Adipocyte (in vitro differentiated cells): ENCODE measurements at regions not wholly inside any gene's neighbourhood (a gene's known extent, or its start where the extent isn't known, plus 50 kb on each side); places are given as distances from the start of the nearest gene placed in this dataset.

Experiments
- DNase-seq: peaks from one replicate; pipeline ENCODE4 v3.0.0-alpha.2; 2015; ENCODE audit warnings: low read depth
- H3K27me3 ChIP-seq: replicated peaks from 2 replicates; pipeline ENCODE4 v1.7.0; 2013; ENCODE audit warnings: mild to moderate bottlenecking, low read length, moderate library complexity; ENCODE audit not compliant: control insufficient read depth, insufficient read depth
- H3K36me3 ChIP-seq: 2 replicates; pipeline ENCODE4 v1.7.0; 2013; ENCODE audit warnings: low read length, mild to moderate bottlenecking, moderate library complexity; ENCODE audit not compliant: control insufficient read depth, insufficient read depth, severe bottlenecking
- H3K4me1 ChIP-seq: 2 replicates; pipeline ENCODE4 v1.7.0; 2013; ENCODE audit warnings: mild to moderate bottlenecking, low read length, moderate library complexity; ENCODE audit not compliant: control insufficient read depth, insufficient read depth
- H3K4me3 ChIP-seq: 2 replicates; pipeline ENCODE4 v1.7.0; 2013; ENCODE audit warnings: mild to moderate bottlenecking, low read length, moderate library complexity
- H3K9ac ChIP-seq: 2 replicates; pipeline ENCODE4 v1.7.0; 2013; ENCODE audit warnings: mild to moderate bottlenecking, low read length, moderate library complexity
- H3K9me3 ChIP-seq: 2 replicates; pipeline ENCODE4 v1.7.0; 2013; ENCODE audit warnings: mild to moderate bottlenecking, low read length, moderate library complexity; ENCODE audit not compliant: control insufficient read depth

DNA sequence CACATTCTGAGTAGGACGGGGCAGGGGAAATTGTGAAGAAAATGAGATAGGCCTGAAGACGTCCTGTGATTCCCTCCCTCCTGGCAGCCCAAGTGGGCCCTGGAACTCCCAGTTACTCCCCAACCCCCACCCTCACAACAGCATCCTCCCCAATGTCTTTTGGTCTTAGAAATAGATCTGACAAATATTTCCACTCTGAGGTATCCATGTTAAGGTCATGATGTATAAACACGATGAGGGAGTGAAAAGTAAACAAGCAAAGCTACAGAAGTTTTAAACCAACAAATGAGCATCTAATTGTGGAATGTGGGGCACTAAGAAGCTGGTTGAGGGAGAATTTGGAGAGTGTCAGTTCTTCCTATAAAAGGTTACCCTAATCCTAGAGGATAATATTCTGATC lies 103.7 kb upstream of the AADACL2 start:
- Histone ChIP-seq H3K9ac (no peak overlapping the region), H3K36me3 (no peaks in the 10 kb centered on the region), H3K27me3 (no peaks in the 10 kb centered on the region), H3K4me3 (no peak overlapping the region), H3K4me1 (peaks cover 21% of the 10 kb centered on the region), H3K9me3 (no peaks in the 10 kb centered on the region)
- DNase-seq, result no peak

DNA sequence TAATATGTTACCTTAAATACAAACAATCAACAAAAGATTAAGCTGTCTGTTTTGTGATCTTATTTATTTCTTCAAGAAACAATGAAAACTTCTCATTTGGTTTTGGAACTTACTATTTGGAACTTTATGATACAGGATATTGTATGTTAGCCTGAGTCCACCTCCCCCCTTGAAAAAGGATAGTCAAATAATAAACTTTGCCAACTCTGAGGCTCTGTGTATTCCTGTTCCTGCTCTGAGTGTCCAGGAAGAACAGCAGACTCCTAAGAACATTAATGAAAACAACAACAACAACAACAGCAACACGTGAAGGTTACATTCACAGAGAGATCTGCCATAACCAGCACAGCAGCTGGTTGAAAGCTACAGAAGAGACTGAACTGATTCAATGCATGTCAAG lies 108.1 kb upstream of the AADACL2 start:
- Histone ChIP-seq H3K36me3 (no peaks in the 10 kb centered on the region), H3K9ac (no peak overlapping the region), H3K4me1 (peaks cover 13% of the 10 kb centered on the region), H3K4me3 (no peak overlapping the region), H3K27me3 (no peaks in the 10 kb centered on the region), H3K9me3 (no peaks in the 10 kb centered on the region)
- no peak for DNase-seq

DNA sequence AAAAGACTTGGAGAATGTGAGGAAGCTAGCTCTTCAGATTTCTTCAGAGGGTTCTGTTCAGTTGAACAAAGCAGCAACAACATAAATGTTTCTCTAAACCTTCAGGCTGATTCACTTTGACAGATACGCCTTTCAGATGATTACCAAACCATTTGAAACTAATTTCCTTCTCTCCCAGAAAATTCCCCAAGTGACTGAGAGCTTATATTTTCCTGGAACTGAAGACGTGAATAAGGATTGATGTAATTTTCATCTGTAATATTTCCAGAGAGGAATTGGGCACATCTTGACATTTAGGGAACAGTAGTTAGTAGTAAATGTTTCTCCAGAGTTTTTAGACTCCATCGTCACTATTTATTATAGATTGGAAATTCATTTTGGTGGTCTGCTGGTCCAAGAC lies 108.6 kb upstream of the AADACL2 start:
- Histone ChIP-seq H3K9me3 (no peaks in the 10 kb centered on the region), H3K4me1 (peaks cover 13% of the 10 kb centered on the region), H3K27me3 (no peaks in the 10 kb centered on the region), H3K9ac (no peak overlapping the region), H3K36me3 (no peaks in the 10 kb centered on the region), H3K4me3 (no peak overlapping the region)
- DNase-seq, result peak; percentile 80

DNA sequence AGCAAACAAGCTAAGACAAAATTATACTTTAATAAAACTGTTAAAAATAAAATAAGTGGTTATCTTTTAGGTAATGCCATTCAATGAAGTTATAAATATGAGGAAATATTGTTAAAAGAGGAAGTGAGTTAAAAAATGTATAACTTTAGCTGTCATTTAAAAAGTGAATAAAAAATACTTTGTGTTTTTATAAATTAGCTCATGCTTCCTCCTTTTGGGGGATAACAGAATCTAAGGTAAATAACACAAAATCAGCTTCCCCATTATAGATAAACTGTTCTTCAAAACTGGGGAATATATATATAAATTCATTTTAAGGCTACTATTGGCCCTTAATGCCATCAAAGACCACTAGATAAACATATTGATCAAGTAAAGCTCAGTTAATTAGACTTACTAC lies 113.7 kb upstream of the AADACL2 start:
- Histone ChIP-seq H3K27me3 (no peaks in the 10 kb centered on the region), H3K9me3 (no peaks in the 10 kb centered on the region)
- DNase-seq, result no peak

DNA sequence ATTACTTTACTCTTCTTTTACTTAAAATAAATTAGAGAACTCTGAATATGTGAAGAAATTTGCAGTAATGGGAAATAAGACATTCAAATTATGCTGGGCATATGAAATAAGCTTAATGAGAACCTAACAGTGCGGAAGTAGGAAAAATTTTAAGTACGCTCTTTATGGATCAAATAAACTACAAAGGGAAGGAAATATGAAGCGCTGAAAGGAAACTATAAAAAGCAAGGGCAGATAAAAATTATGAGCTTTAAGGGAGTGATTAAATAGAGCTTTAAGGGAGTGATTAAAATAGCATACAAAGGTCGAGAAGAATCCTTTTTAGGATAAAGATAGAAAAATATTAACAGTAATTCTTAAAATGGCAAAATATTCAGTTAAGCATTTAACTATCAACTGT lies 118.3 kb upstream of the AADACL2 start:
- no peaks in the 10 kb centered on the region for H3K27me3 ChIP-seq
- no peaks in the 10 kb centered on the region for H3K36me3 ChIP-seq
- no peak overlapping the region for H3K4me3 ChIP-seq
- H3K9ac ChIP-seq, result no peak overlapping the region
- DNase-seq, result no peak
- H3K9me3 ChIP-seq, result peaks cover 3% of the 10 kb centered on the region
- H3K4me1 ChIP-seq, result peaks cover 19% of the 10 kb centered on the region

More for the DNA sequence above, 113.7 kb upstream of the AADACL2 start:
- Histone ChIP-seq H3K9ac (no peak overlapping the region), H3K4me1 (peaks cover 7% of the 10 kb centered on the region), H3K36me3 (no peaks in the 10 kb centered on the region), H3K4me3 (no peak overlapping the region)

DNA sequence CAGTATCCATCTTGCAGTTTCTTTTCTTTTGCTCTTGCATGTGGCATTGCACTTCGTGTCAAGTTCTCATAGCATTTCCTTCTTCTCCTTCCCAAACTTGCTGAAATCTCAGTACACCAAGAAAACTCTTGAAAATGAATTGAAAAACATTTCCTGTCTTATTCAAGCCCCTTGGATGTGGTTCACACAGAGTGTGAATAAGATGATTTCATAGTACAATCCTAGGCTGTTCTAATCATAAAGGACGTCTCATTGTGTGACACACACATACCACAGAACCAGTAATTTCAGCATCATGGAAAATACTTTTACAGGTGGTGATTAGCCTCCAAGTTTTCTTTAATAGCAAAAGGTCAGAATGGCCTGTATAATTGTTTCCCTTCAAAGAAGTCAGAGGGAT lies 121.6 kb upstream of the AADACL2 start:
- Histone ChIP-seq H3K27me3 (no peaks in the 10 kb centered on the region), H3K9ac (no peak overlapping the region), H3K36me3 (no peaks in the 10 kb centered on the region), H3K9me3 (peaks cover 8% of the 10 kb centered on the region), H3K4me1 (peaks cover 19% of the 10 kb centered on the region), H3K4me3 (peak overlapping the region; percentile 40)
- DNase-seq, result no peak

DNA sequence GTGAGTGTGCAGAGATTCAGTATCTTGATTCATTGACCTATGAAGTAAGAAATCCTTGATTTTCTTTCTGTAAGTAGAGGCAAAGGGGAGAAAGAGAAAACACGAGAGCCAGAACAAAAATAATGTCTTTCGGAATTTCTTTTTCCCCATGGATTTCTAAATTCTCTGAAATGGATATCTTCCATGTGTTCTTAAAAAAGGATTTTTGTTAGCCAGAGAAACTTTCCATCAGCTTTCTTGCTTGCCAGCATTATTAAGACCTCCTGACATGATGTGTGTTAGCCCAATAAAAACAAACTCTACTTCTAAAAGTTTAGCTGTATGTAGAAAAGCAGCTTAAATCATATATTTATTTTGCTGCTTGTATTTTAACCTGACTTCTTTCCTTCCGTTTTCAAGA lies 122.3 kb upstream of the AADACL2 start:
- Histone ChIP-seq H3K36me3 (no peaks in the 10 kb centered on the region), H3K4me3 (peak overlapping the region; percentile 40), H3K9me3 (peaks cover 8% of the 10 kb centered on the region), H3K4me1 (peaks cover 19% of the 10 kb centered on the region), H3K9ac (no peak overlapping the region), H3K27me3 (no peaks in the 10 kb centered on the region)
- no peak for DNase-seq

DNA sequence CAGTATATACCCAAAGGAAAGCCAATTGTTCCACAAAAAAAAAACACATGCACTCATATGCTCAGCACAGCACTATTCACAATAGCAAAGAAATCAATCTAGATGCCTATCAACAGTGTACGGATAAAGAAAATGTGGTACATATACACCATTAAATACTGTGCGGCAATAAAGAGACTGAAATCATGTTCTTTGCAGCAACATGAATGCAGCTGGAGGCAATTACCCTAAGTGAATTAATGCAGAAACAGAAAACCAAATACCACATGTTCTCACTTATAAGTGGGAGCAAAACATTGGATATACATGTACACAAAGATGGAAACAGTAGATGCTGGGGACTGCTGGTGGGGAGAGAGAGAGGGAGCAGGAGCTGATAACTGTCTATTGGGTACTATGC lies 124.2 kb upstream of the AADACL2 start:
- no peak for DNase-seq
- Histone ChIP-seq H3K9me3 (peaks cover 8% of the 10 kb centered on the region), H3K4me3 (no peak overlapping the region), H3K4me1 (peaks cover 19% of the 10 kb centered on the region), H3K9ac (no peak overlapping the region), H3K27me3 (no peaks in the 10 kb centered on the region), H3K36me3 (no peaks in the 10 kb centered on the region)

DNA sequence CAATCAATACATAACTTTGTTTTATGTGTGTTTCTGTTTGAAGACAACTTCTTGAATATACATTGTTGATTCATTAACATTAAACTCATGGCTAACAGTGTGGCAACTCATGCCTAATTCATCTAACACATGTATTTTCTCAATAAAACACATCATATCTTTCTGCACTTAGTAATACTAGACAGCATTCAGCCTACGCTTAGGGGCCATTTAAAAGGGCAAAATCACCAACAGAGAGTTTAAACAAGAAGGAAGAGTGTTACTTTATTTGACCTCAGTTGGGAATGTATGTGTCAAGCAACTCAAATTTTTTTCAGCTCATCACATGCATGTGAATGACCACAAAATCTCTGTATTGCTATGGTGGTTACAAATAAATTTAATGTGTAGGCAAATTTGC lies 128.8 kb upstream of the AADACL2 start:
- Histone ChIP-seq H3K4me1 (no peaks in the 10 kb centered on the region), H3K9ac (no peak overlapping the region), H3K36me3 (no peaks in the 10 kb centered on the region), H3K4me3 (no peak overlapping the region), H3K27me3 (no peaks in the 10 kb centered on the region), H3K9me3 (no peaks in the 10 kb centered on the region)
- peak; percentile 12 for DNase-seq

DNA sequence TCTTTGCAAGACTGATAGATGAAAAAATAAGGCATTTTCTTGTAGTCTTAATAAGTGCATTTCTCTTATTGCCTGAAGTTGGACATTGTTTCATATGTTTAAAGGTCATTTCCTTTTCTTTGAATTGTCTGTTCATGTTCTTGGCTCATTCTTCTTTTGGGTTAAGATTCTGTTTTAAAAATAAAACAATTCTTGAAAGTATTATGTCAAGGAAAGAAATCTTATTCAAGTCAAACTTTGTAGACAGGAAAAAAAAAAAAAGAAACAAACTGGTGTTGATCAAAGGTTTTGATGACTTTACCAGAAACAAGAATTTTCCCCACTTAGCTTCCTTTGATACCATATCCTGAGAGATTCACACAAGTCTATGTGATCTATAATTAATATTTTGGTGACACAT lies 132.9 kb upstream of the AADACL2 start:
- H3K27me3 ChIP-seq, result no peaks in the 10 kb centered on the region
- DNase-seq, result no peak

DNA sequence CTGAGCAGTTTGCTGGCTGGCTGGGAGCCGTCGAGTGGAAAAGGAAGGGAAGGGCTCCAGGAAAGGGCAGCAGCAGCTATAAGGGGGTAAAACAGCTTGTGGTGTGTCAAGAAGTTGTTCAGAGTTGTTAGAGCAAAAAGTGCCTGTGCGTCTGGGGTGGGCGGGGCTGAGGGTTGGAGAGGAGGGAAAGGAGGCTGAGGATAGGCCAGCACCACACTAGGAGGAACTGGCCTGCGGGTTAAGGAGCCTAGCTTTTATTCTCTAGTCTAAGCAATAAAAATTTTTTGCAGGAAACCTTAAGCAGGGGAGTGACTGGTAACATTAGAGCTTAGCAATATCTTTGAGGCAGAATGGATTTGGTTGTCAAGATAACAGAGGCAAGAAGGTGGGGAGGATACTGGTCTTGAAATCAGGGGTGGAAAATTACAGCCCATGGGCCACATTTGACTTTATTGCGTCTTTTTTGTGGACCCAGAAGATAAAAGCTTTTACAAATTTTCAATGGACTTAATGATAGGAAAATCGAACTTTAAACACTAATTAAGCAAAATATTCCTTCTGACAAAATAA lies 134.5 kb upstream of the AADACL2 start:
- no peak overlapping the region for H3K4me3 ChIP-seq

More for the DNA sequence above, 132.9 kb upstream of the AADACL2 start:
- H3K4me3 ChIP-seq, result no peak overlapping the region
- H3K4me1 ChIP-seq, result no peaks in the 10 kb centered on the region
- no peaks in the 10 kb centered on the region for H3K9me3 ChIP-seq
- no peaks in the 10 kb centered on the region for H3K36me3 ChIP-seq
- no peak overlapping the region for H3K9ac ChIP-seq

DNA sequence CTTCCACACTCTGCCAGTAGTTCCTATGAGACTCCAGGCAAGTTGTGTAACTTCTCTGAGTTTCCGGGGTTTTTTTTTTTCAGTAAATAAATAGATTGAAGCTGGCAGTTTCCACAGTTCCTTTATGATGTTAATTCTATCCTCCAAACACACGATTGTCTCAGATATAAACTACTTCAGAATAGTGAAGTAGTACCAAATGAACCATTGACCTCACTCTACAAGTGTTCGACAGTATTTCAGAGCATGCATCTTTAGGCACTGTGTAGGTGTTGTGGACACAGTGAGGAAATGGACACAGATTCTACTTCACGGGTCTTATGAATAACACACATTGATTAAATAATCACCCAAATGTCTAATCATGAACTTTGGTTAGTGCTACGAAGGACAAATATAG lies 136.1 kb upstream of the IGSF10 start:
- Histone ChIP-seq H3K9ac (no peak overlapping the region), H3K4me1 (no peaks in the 10 kb centered on the region), H3K9me3 (no peaks in the 10 kb centered on the region), H3K4me3 (no peak overlapping the region), H3K27me3 (no peaks in the 10 kb centered on the region), H3K36me3 (no peaks in the 10 kb centered on the region)
- no peak for DNase-seq

More for the DNA sequence above, 134.5 kb upstream of the AADACL2 start:
- no peak for DNase-seq
- Histone ChIP-seq H3K4me1 (no peaks in the 10 kb centered on the region), H3K9ac (no peak overlapping the region), H3K9me3 (no peaks in the 10 kb centered on the region), H3K36me3 (no peaks in the 10 kb centered on the region), H3K27me3 (no peaks in the 10 kb centered on the region)
